GM23338 (cell line): ENCODE measurements at regions not wholly inside any gene's neighbourhood (a gene's known extent, or its start where the extent isn't known, plus 50 kb on each side); places are given as distances from the start of the nearest gene placed in this dataset.

Experiments used
- EZH2 ChIP-seq: fragments of 200-600 bp; sonication (generic); IDR thresholded peaks from one replicate; pipeline ENCODE4 v1.8.0; 2017; ENCODE audit warnings: antibody characterized with exemption, mild to moderate bottlenecking, low read depth; ENCODE audit not compliant: unreplicated experiment
- TF ChIP-seq, protein P1 (sequence below), 2 experiments: fragments of 200-600 bp in 1 of 2; sonication (generic) in 1 of 2; conservative IDR thresholded peaks; 2 replicates each; pipeline versions ENCODE4 v1.5.1 to v1.6.1; 2016 to 2017; ENCODE audit warnings: antibody characterized with exemption in 2 of 2, low read depth in 2 of 2, mild to moderate bottlenecking in 2 of 2, moderate library complexity in 1 of 2
- TF ChIP-seq, protein P2 (sequence below): IDR thresholded peaks from one replicate; pipeline ENCODE4 v1.6.1; 2018; ENCODE audit warnings: antibody characterized with exemption; ENCODE audit not compliant: unreplicated experiment

DNA sequence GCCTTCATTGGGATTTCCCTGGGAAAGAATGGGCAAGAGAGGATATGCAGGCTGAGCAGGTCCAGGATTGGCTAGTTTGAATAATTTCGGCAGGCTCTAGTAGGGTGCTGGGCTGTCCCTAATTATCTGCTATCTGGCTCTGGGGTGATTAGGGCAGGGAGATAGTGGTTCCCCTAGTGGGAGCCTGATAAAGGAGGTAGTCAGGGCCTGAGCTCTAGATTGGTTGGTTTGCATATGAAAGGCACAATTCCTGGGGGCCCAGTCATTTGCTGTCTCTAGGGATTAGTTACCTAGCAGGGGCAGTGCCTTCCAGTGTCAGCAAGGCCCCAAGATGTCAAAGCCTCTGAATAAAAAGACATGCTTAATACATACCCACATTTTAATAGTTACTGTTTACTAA, 690.1 kb upstream of the KLHL29 start:
- TF ChIP-seq, protein P1, sequence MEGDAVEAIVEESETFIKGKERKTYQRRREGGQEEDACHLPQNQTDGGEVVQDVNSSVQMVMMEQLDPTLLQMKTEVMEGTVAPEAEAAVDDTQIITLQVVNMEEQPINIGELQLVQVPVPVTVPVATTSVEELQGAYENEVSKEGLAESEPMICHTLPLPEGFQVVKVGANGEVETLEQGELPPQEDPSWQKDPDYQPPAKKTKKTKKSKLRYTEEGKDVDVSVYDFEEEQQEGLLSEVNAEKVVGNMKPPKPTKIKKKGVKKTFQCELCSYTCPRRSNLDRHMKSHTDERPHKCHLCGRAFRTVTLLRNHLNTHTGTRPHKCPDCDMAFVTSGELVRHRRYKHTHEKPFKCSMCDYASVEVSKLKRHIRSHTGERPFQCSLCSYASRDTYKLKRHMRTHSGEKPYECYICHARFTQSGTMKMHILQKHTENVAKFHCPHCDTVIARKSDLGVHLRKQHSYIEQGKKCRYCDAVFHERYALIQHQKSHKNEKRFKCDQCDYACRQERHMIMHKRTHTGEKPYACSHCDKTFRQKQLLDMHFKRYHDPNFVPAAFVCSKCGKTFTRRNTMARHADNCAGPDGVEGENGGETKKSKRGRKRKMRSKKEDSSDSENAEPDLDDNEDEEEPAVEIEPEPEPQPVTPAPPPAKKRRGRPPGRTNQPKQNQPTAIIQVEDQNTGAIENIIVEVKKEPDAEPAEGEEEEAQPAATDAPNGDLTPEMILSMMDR (conservative IDR thresholded peaks at IDR 0.05; ENCODE audit: low read depth in 2 of 2) = no peak
- no peak for TF ChIP-seq EZH2
- TF ChIP-seq, protein P2, sequence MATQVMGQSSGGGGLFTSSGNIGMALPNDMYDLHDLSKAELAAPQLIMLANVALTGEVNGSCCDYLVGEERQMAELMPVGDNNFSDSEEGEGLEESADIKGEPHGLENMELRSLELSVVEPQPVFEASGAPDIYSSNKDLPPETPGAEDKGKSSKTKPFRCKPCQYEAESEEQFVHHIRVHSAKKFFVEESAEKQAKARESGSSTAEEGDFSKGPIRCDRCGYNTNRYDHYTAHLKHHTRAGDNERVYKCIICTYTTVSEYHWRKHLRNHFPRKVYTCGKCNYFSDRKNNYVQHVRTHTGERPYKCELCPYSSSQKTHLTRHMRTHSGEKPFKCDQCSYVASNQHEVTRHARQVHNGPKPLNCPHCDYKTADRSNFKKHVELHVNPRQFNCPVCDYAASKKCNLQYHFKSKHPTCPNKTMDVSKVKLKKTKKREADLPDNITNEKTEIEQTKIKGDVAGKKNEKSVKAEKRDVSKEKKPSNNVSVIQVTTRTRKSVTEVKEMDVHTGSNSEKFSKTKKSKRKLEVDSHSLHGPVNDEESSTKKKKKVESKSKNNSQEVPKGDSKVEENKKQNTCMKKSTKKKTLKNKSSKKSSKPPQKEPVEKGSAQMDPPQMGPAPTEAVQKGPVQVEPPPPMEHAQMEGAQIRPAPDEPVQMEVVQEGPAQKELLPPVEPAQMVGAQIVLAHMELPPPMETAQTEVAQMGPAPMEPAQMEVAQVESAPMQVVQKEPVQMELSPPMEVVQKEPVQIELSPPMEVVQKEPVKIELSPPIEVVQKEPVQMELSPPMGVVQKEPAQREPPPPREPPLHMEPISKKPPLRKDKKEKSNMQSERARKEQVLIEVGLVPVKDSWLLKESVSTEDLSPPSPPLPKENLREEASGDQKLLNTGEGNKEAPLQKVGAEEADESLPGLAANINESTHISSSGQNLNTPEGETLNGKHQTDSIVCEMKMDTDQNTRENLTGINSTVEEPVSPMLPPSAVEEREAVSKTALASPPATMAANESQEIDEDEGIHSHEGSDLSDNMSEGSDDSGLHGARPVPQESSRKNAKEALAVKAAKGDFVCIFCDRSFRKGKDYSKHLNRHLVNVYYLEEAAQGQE = no peak
